ENCODE measurements at regions not wholly inside any gene's neighbourhood (a gene's known extent, or its start where the extent isn't known, plus 50 kb on each side); places are given as distances from the start of the nearest gene placed in this dataset.
A peak's percentile ranks its signal among the peaks of the same experiment; 100 is the strongest.
"Not testable (repeated sequence)": the region's sequence is repeated elsewhere in the genome, so short reads cannot be mapped to it uniquely, and the experiment has no call there.

DNA sequence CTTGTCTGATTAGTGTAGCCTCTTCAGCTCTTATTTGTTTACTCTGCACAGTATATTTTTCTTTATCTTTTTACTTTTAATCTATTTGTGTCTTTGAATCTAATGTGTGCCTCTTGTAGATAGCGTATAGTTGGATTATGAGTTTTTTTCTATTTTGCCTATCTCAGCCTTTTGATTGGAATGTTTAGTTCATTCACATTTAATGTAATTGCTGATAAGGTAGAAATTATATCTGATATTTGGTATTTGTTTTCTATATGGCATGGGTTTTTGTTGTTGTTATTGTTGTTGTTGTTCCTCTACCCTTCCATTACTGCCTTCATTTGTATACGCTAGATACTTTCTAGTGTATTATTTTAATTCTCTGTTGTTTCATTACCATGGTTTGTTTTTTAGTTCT is 131.7 kb upstream of the GRIK3 start:
- no peak for DNase-seq

GRCh38 chr1:37167479-37167878 is 133.2 kb upstream of the GRIK3 start:
- no peak for DNase-seq

DNA sequence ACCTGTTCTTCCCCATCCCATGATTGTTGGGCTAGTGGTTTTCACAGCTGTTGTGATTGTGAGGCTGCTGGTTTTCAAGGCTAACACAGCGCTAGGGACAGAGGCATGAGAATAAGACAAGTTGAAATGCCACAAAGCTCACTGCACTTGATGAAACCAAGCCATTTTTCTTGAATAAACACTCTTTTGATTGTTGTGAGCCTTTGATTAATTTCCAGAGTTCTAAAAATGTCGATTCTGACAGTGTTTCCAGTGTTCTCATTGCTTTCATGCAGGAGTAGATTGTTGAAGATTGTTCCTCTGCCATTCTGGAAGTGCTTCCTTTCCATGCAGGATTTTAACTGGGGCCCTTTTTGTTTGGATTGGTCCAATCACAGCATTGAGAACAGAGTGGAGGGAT is 134.9 kb upstream of the GRIK3 start:
- DNase-seq = no peak

- no peak for DNase-seq
These were observed 135.5 kb upstream of the GRIK3 start for GRCh38 chr1:37169743-37170275.

DNA sequence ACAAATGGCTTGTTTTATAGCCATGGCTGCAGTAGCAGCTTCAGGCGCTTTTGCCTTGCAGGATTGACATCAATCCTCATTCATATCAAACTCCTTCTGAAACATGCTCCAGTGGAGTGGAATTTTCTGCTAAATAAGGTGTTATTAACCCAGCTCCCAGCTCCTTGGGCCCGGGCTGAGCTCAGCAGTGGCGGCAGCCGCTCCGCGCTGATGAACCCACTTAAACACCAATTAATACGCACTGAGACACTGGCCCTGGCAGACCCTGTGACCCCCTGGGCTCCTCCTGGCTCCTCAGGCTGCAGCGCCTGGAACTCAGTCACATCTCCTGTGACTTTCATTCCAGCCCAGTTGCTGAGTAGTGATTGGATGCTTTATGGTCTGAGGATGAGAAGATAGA is 137.4 kb upstream of the GRIK3 start:
- DNase-seq = no peak

DNA sequence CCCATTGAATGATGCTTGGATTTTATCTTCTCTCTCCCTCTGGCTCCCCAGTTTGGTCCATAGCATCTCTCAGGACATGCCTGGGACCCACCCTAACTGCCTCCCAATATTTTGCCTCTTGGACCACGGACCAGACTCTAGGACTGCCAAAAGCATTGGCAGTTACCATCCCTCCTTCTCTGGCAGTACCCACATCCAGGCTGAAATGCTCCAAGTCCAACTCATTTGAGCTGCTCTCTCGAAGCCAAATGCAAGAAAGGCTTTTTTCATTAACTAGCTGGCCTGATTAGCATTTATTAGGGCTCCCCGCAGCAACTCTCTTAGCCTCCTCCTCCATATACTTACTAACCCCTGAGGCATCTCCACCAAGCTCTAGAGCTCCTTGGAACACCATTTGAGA is 140.0 kb upstream of the GRIK3 start:
- DNase-seq = no peak

DNA sequence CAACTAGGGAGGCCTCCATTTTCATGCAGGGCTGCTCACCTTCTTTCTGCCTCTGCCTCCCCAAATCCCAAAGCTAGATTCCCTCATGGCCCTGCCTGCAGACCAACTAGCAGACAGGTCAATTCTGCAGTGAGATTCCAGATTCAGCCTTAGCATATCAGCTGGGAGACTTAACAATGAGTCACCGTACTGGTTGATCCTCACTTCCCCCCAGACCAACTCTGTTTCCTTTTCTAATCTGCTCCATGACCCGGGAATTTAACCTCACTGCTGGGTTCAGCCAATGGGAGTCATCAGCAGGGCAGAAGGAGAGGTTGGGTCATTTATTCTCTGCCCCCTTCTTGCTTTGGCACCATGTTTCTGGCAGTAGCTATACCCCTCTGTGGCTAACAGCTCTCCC is 140.6 kb upstream of the GRIK3 start:
- no peak for DNase-seq

GRCh38 chr1:37175666-37176215 is 141.4 kb upstream of the GRIK3 start:
- DNase-seq = no peak

GRCh38 chr1:37176269-37176668 is 142.0 kb upstream of the GRIK3 start:
- DNase-seq = no peak

- peak in 1 of 2 experiments; percentile 26 for DNase-seq
These were observed 143.0 kb upstream of the GRIK3 start for GRCh38 chr1:37177230-37177864.

- DNase-seq = no peak
These were observed 147.1 kb upstream of the GRIK3 start for GRCh38 chr1:37181425-37181824.

- DNase-seq = no peak
These were observed 150.5 kb upstream of the GRIK3 start for GRCh38 chr1:37184789-37185188.

GRCh38 chr1:37186246-37186756 is 152.0 kb upstream of the GRIK3 start:
- no peak for DNase-seq

GRCh38 chr1:37189111-37189510 is 154.8 kb upstream of the GRIK3 start:
- DNase-seq = no peak

- DNase-seq = no peak
These were observed 163.1 kb upstream of the GRIK3 start for GRCh38 chr1:37197411-37197810.

DNA sequence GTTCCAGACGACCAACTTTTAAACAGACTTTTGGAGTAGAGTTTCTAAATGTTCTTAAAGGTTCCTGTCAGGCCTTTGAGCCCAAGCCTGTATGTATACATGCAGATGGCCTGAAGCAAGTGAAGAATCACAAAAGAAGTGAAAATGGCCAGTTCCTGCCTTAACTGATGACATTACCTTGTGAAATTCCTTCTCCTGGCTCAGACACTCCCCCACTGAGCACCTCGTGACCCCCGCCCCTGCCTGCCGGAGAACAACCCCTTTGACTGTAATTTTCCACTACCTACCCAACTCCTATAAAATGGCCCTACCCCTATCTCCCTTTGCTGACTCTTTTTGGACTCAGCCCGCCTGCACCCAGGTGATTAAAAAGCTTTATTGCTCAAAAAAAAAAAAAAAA is 180.0 kb upstream of the GRIK3 start:
- DNase-seq = not testable (repeated sequence)

- DNase-seq = no peak
These were observed 199.3 kb upstream of the GRIK3 start for GRCh38 chr1:37233606-37234005.

DNA sequence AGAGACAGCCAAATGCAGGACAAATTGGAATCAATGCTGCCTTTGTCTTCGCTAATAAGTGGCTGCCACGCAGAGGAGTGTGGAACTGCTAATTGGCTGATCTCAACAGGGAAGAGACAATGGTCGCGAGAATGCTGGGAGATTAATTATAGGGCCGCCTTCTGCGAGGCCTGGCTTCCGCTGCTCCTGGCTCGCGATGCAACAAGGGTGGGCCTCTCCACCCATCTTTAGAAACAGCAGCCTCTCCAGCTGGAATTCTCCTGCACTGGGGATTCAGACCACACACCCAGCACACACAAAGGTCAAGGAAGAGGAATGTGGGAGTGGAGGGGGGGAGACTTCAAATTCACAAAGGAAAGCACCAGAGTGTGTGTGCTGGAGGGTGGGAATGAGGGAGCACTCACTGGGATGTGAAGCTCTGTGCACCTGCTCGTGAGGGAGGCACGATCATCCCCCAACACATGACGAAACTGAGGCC is 200.7 kb upstream of the GRIK3 start:
- no peak for DNase-seq

GRCh38 chr1:37237948-37238347 is 203.6 kb upstream of the GRIK3 start:
- no peak for DNase-seq

GRCh38 chr1:37238364-37239224 is 204.3 kb upstream of the GRIK3 start:
- no peak for DNase-seq

DNA sequence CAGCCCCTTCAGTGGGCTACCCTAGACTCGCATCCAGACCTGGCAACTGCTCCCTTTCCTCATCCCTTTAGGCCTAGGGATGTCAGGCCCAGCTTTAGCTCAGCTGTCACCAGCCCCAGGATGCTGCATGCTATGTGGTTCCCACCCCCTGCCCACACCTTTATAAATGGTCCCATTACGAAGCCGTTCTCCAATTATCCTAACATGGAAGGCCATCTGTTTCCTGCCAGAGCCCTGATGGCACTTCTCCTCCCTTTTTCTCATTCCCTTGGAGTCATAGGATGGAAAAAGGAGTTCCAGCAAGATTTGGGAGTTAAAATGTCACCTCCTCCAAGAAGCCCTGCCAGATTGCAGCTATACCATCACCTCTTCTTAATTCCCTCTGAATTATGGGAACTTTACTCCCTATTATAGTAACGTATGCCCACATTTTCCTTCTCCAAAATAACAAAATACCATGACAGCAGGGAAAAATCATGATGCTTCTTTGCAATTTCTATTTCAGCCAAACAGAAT is 205.0 kb upstream of the GRIK3 start:
- DNase-seq = no peak

- no peak for DNase-seq
These were observed 206.6 kb upstream of the GRIK3 start for GRCh38 chr1:37240897-37241296.

GRCh38 chr1:37242501-37242900 is 208.2 kb upstream of the GRIK3 start:
- DNase-seq = no peak
